Activated T-cell treated with anti-CD3 and anti-CD28 coated beads, Interleukin-2, amount 50 U/mL, for 72 hours (primary cell): ENCODE measurements at regions not wholly inside any gene's neighbourhood (a gene's known extent, or its start where the extent isn't known, plus 50 kb on each side); places are given as distances from the start of the nearest gene placed in this dataset.
"Not testable (repeated sequence)": the region's sequence is repeated elsewhere in the genome, so short reads cannot be mapped to it uniquely, and the experiment has no call there.

Source experiments
- ATAC-seq, 2 donors: fragments of 150-1000 bp; cut with Tn5 transposase; replicated peaks in 1 of 2; 2 replicates each; pipeline ENCODE4 v1.10.0; 2021; ENCODE audit warnings: moderate library complexity in 2 of 2, mild to moderate bottlenecking in 1 of 2
- DNase-seq, 2 donors: peaks; one replicate each; pipeline ENCODE4 v3.0.0; 2021 to 2022; ENCODE audit warnings: mixed read lengths in 1 of 2
- H3K27ac Mint-ChIP-seq: one replicate; pipeline ENCODE4 v1.8.0; 2022; ENCODE audit warnings: mild to moderate bottlenecking, moderate library complexity, mixed read lengths
- H3K27me3 Mint-ChIP-seq: one replicate; pipeline ENCODE4 v1.8.0; 2022; ENCODE audit warnings: low read depth, mixed read lengths
- H3K36me3 Mint-ChIP-seq, 2 donors: one replicate each; pipeline ENCODE4 v1.8.0; 2022; ENCODE audit warnings: mixed read lengths in 2 of 2, mild to moderate bottlenecking in 1 of 2; ENCODE audit not compliant: insufficient read depth in 2 of 2
- H3K4me1 Mint-ChIP-seq: one replicate; pipeline ENCODE4 v1.8.0; 2022; ENCODE audit warnings: low read depth, mixed read lengths
- H3K4me3 Mint-ChIP-seq, 2 donors: one replicate each; pipeline ENCODE4 v1.8.0; 2022; ENCODE audit warnings: mild to moderate bottlenecking in 2 of 2, mixed read lengths in 2 of 2, moderate library complexity in 2 of 2
- H3K9me3 Mint-ChIP-seq, 2 donors: one replicate each; pipeline ENCODE4 v1.8.0; 2022; ENCODE audit warnings: mixed read lengths in 2 of 2

GRCh38 chr9:129439242-129439641 lies 181.7 kb downstream of the C9orf50 start:
- DNase-seq, result no peak
- H3K4me3 Mint-ChIP-seq, result no peak overlapping the region
- H3K9me3 Mint-ChIP-seq, result peaks cover 0 to 3% of the 10 kb centered on the region in 2 donors
- H3K27me3 Mint-ChIP-seq, result peaks cover 49% of the 10 kb centered on the region
- peaks cover 20% of the 10 kb centered on the region for H3K4me1 Mint-ChIP-seq
- H3K27ac Mint-ChIP-seq, result no peak overlapping the region
- H3K36me3 Mint-ChIP-seq, result no peaks in the 10 kb centered on the region
- ATAC-seq, result no peak

DNA sequence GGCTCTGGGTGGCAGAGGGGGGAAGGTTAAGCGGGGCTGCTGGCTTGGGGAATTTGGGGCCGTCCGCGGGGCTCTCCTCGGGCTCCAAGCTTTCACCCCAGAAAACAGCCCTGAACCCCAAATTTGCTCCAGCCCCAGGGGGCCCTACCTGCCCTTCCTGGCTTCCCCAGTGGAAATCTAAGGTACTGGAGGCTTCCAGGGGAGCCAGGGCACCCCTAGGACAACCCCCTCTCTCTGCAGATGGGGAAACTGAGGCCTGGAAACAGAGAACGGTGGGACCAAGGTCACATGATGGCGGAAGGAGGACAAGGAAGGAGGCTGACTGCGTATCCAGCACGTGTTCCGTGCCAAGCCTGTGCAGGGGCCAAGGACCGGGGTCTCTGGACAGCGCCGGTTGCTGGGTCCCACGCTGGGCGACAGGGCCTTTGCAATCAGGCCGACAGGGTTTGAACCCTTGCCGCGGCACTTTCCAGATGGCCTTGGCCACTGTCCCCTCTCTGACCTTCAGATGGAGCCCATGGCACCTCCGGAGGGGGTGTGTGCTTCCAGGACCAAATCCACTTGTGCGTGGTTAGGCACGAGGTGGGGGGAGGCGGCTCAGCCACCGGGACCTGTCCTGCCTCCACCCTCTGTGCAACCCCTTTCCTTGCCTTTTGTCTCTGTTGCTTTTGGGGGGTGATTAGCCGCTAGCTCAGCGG lies 183.1 kb downstream of the C9orf50 start:
- ATAC-seq (peak; percentile 23 to 27), DNase-seq (no peak)
- Mint-ChIP-seq H3K27me3 (peaks cover 49% of the 10 kb centered on the region), H3K4me3 (peak overlapping the region; percentile 58 to 87), H3K27ac (no peak overlapping the region), H3K9me3 (peaks cover 0 to 3% of the 10 kb centered on the region in 2 donors), H3K36me3 (no peaks in the 10 kb centered on the region), H3K4me1 (peaks cover 20% of the 10 kb centered on the region)

GRCh38 chr9:129436751-129437625 lies 183.9 kb downstream of the C9orf50 start:
- ATAC-seq, result peak; percentile 68 to 71
- peaks cover 20% of the 10 kb centered on the region for H3K4me1 Mint-ChIP-seq
- peak overlapping the region; percentile 47 to 87 for H3K4me3 Mint-ChIP-seq
- no peak overlapping the region for H3K27ac Mint-ChIP-seq
- peaks cover 49% of the 10 kb centered on the region for H3K27me3 Mint-ChIP-seq
- H3K36me3 Mint-ChIP-seq, result no peaks in the 10 kb centered on the region
- peak; percentile 29 to 44 for DNase-seq
- H3K9me3 Mint-ChIP-seq, result peaks cover 0 to 3% of the 10 kb centered on the region in 2 donors

- Mint-ChIP-seq H3K36me3 (no peaks in the 10 kb centered on the region), H3K4me3 (peak overlapping the region in 1 of 2 donors; percentile 32), H3K9me3 (peaks cover 0 to 3% of the 10 kb centered on the region in 2 donors), H3K27me3 (peaks cover 44% of the 10 kb centered on the region), H3K4me1 (peaks cover 20% of the 10 kb centered on the region), H3K27ac (no peak overlapping the region)
- no peak for ATAC-seq
- DNase-seq, result no peak
Observed at GRCh38 chr9:129435988-129436717, 184.7 kb downstream of the C9orf50 start.

DNA sequence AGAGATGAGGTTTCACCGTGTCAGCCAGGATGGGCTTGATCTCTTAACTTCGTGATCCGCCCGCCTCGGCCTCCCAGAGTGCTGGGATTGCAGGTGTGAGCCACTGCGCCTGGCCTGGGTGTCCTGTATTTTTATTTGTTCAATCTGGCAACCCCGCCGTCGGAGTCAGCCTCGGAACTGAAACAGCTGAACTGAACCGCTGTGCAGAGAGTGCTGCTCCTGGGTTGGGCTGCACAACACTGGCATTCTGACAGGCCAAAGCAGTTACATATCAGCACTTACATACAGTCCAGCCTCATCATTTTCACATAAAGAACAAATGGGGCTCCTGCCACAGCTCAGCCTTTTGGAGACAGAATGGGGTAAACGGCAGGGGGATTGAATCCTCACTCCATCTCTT lies 185.6 kb downstream of the C9orf50 start:
- no peaks in the 10 kb centered on the region for H3K36me3 Mint-ChIP-seq
- no peak overlapping the region for H3K4me3 Mint-ChIP-seq
- no peak for ATAC-seq
- peaks cover 20% of the 10 kb centered on the region for H3K4me1 Mint-ChIP-seq
- no peak for DNase-seq
- H3K9me3 Mint-ChIP-seq, result peaks cover 0 to 3% of the 10 kb centered on the region in 2 donors
- no peak overlapping the region for H3K27ac Mint-ChIP-seq
- H3K27me3 Mint-ChIP-seq, result peaks cover 38% of the 10 kb centered on the region

DNA sequence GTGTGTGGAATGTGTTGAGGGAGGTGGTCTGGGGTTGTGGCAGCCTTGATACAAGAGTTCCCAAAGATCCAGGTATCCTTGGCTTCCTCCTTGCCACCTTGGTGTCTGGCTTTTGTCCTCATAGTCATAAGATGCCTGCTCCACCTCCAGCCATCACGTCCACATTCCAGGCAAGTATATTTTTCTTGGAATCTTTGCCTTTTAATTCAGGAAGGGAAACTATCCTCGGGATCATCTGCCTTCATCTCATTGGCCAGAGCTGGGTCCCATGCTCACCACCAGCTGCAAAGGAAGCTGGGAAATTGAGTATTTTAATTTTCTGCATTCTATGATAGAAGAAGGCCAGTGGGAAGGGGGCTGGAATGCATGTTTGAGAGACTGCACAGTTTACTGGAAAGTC lies 186.7 kb downstream of the C9orf50 start:
- H3K27me3 Mint-ChIP-seq, result peaks cover 31% of the 10 kb centered on the region
- H3K36me3 Mint-ChIP-seq, result no peaks in the 10 kb centered on the region
- H3K9me3 Mint-ChIP-seq, result no peaks in the 10 kb centered on the region
- peaks cover 20% of the 10 kb centered on the region for H3K4me1 Mint-ChIP-seq
- H3K27ac Mint-ChIP-seq, result no peak overlapping the region
- no peak for DNase-seq
- no peak overlapping the region for H3K4me3 Mint-ChIP-seq
- ATAC-seq, result no peak

DNA sequence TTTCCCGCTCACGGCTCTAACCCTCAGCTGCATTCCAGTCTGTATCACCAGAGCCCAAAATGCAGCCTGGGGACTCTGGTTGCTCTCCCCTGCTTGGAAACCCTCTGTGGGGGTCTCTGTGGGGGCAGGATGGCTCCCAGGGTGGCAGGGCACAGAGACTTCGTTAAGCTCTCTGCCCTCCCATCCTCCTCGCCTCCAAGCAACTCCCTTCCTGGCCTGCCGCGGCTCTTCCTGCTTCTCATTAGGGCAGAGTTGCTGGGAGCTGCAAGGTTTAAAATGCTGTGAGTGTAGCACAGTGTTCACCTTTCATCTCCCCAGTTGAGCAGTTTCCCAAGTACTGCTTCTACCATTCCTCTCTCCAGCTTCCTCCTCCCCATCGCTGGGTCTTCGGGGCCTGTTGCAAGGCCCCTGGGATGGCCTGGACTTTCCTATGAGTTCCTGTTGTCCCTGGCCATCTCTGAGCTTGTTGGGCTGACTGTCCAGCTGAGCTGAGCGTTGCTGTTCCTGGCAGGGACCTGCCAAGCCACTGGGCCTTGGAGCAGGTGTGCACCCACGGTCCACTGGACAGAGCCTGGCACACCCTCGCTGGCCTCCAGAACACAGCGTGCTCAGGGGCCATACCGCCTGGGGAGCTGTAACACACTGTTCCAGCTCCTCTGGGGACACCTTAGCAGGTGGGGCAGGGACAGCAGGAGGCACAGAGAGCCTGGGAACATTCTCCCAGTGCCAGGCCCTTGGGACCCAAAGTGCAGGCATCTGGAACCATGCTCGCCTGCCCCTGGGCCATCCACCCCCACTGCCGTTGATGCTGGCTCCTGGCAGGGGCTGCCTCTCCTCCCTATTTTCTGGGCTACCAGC lies 188.4 kb downstream of the C9orf50 start:
- peaks cover 7% of the 10 kb centered on the region for H3K4me1 Mint-ChIP-seq
- no peak overlapping the region for H3K27ac Mint-ChIP-seq
- H3K4me3 Mint-ChIP-seq, result no peak overlapping the region
- DNase-seq (no peak), ATAC-seq (no peak)
- H3K9me3 Mint-ChIP-seq, result no peaks in the 10 kb centered on the region
- peaks cover 15% of the 10 kb centered on the region for H3K27me3 Mint-ChIP-seq
- no peaks in the 10 kb centered on the region for H3K36me3 Mint-ChIP-seq

- no peak for DNase-seq
- Mint-ChIP-seq H3K9me3 (no peaks in the 10 kb centered on the region), H3K27me3 (peaks cover 4% of the 10 kb centered on the region), H3K36me3 (no peaks in the 10 kb centered on the region), H3K27ac (no peak overlapping the region), H3K4me3 (no peak overlapping the region), H3K4me1 (no peaks in the 10 kb centered on the region)
- ATAC-seq, result no peak
Observed at GRCh38 chr9:129430940-129431643, 189.8 kb downstream of the C9orf50 start.

DNA sequence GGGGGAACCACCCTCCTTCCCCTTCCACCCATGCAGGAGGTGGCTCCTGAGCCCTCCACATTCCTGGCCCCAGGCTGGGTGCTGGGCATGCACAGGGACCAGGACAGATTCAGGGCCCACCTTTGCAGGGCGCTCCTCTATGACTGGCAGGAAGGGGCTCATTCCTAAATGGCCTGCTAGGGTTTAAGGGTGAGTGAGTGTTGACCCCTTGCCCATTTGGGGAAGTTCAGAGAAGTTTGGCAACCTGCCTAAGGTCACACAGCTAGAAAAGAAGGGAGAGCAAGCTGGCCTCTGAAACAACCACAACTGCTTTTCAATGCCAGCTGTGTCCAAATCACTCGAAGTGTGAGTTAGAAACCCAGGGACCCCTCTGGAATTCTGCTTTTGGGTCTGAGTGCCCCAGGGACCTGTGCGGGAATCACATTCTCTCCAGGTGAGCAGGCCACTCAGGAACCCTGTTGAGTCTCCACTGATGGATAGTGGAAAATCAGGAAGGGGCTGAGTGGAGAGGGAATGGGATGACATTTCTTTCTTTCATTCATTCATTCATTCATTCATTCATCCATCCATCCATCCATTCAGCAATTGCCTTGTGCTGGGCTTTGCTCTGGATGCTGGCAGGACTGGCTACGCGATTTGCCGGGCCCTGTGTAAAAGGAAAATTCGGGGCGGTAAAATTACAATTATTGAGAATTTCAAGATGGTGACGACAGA lies 191.9 kb downstream of the C9orf50 start:
- H3K4me1 Mint-ChIP-seq, result no peaks in the 10 kb centered on the region
- DNase-seq (no peak), ATAC-seq (no peak)
- no peaks in the 10 kb centered on the region for H3K9me3 Mint-ChIP-seq
- no peak overlapping the region for H3K27ac Mint-ChIP-seq
- H3K27me3 Mint-ChIP-seq, result no peaks in the 10 kb centered on the region
- no peak overlapping the region for H3K4me3 Mint-ChIP-seq
- no peaks in the 10 kb centered on the region for H3K36me3 Mint-ChIP-seq

DNA sequence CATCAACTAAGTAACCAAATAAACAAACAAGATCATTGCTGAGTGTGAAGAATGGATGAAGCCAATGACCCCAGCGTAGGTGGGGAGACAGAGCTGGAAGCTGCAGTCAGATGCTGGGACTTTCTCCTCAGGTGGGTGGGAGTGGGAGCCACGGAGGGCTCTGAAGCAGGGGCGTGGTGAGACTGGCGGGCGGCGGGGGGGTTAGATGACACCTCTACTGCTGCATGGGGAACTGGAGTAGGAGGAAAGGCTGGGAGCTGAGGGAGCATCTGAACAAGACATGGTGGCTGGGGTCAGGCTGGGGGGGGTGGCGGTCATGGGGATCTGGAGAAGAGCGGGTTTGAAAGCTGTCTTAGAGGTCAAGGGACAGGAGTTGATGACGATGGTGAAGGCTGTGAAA lies 193.8 kb downstream of the C9orf50 start:
- no peak overlapping the region for H3K4me3 Mint-ChIP-seq
- no peak for DNase-seq
- no peaks in the 10 kb centered on the region for H3K9me3 Mint-ChIP-seq
- no peak for ATAC-seq
- peaks cover 11% of the 10 kb centered on the region for H3K4me1 Mint-ChIP-seq
- no peaks in the 10 kb centered on the region for H3K36me3 Mint-ChIP-seq
- H3K27me3 Mint-ChIP-seq, result no peaks in the 10 kb centered on the region
- no peak overlapping the region for H3K27ac Mint-ChIP-seq

DNA sequence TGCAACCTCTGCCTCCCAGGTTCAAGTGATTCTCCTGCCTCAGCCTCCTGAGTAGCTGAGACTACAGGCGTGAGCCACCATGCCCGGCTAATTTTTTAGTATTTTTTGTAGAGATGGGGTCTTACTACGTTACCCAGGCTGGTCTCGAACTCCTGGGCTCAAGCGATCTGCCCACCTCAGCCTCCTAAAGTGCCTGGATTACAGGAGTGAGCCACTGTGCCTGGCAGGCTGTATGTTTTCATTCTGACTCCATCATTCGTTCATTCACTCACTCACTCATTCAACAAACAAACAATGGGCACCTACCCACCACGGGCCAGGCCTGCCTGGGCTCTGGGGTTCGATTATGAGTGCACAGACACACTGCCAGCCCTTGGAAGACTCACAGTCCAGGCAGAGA lies 197.1 kb downstream of the C9orf50 start:
- H3K27me3 Mint-ChIP-seq, ATAC-seq, H3K4me3 Mint-ChIP-seq, H3K36me3 Mint-ChIP-seq, H3K27ac Mint-ChIP-seq, DNase-seq, H3K9me3 Mint-ChIP-seq: not testable (repeated sequence)
- peaks cover 13% of the 10 kb centered on the region for H3K4me1 Mint-ChIP-seq
